HepG2 (cell line): ENCODE measurements at regions not wholly inside any gene's neighbourhood (a gene's known extent, or its start where the extent isn't known, plus 50 kb on each side); places are given as distances from the start of the nearest gene placed in this dataset.

ENCODE experiments used
- CEBPB ChIP-seq: IDR thresholded peaks from 2 replicates; pipeline ENCODE4 v1.6.1; 2011; ENCODE audit warnings: low read depth, low read length, improper control_type of control experiment, borderline replicate concordance
- FOXK2 ChIP-seq: fragments of 450-650 bp; IDR thresholded peaks from 2 replicates; pipeline ENCODE4 v1.6.1; 2016
- HDAC6 ChIP-seq: fragments of 200-600 bp; sonication (generic); IDR thresholded peaks from 2 replicates; pipeline ENCODE4 v1.7.0; 2017; ENCODE audit warnings: mild to moderate bottlenecking, antibody characterized with exemption, low read length, low read depth
- JUNB ChIP-seq: sonication (generic); formaldehyde crosslinking; IDR thresholded peaks from 2 replicates; pipeline ENCODE4 v1.8.0; 2022; ENCODE audit warnings: missing genetic modification reagents, mild to moderate bottlenecking, borderline replicate concordance
- KDM3A ChIP-seq: IDR thresholded peaks from 2 replicates; pipeline ENCODE4 v1.6.1; 2018; ENCODE audit warnings: low read depth, missing compliant biosample characterization
- MAFK ChIP-seq, 2 experiments: IDR thresholded peaks in 1 of 2; conservative IDR thresholded peaks in 1 of 2; 2 replicates each; pipeline ENCODE4 v1.6.1; 2011; ENCODE audit warnings: improper control_type of control experiment in 2 of 2, low read length in 2 of 2
- NFRKB ChIP-seq: fragments of 450-650 bp; IDR thresholded peaks from 2 replicates; pipeline ENCODE4 v1.6.1; 2017
- SAFB2 ChIP-seq: sonication (generic); formaldehyde crosslinking; IDR thresholded peaks from 2 replicates; pipeline ENCODE4 v1.5.1; 2020; ENCODE audit warnings: missing genetic modification reagents, low read depth, mild to moderate bottlenecking, borderline replicate concordance
- SCMH1 ChIP-seq: sonication (generic); formaldehyde crosslinking; IDR thresholded peaks from 2 replicates; pipeline ENCODE4 v1.9.0; 2021; ENCODE audit warnings: missing genetic modification reagents, mild to moderate bottlenecking, borderline replicate concordance
- SIX4 ChIP-seq: sonication (generic); formaldehyde crosslinking; IDR thresholded peaks from 2 replicates; pipeline ENCODE4 v1.4.0; 2020; ENCODE audit warnings: missing genetic modification reagents
- SMC3 ChIP-seq: IDR thresholded peaks from 2 replicates; pipeline ENCODE4 v1.6.1; 2011; ENCODE audit warnings: low read length, improper control_type of control experiment
- SNAPC2 ChIP-seq: sonication (generic); formaldehyde crosslinking; IDR thresholded peaks from 2 replicates; pipeline ENCODE4 v1.8.1; 2022; ENCODE audit warnings: mild to moderate bottlenecking, missing genetic modification reagents
- SOX6 ChIP-seq, 2 experiments: fragments of 450-650 bp in 1 of 2; sonication (generic) in 1 of 2; formaldehyde crosslinking in 1 of 2; IDR thresholded peaks; 2 replicates each; pipeline versions ENCODE4 v1.4.0 to v1.6.1; 2017 to 2020; ENCODE audit warnings: antibody characterized with exemption in 1 of 2, mild to moderate bottlenecking in 1 of 2, missing genetic modification reagents in 1 of 2
- STAG1 ChIP-seq: sonication (generic); formaldehyde crosslinking; IDR thresholded peaks from 2 replicates; pipeline ENCODE4 v1.4.0; 2020; ENCODE audit warnings: missing genetic modification reagents
- TBX2 ChIP-seq: sonication (generic); formaldehyde crosslinking; IDR thresholded peaks from 2 replicates; pipeline ENCODE4 v1.5.0; 2020; ENCODE audit warnings: missing genetic modification reagents, mild to moderate bottlenecking, borderline replicate concordance
- TOE1 ChIP-seq: sonication (generic); formaldehyde crosslinking; IDR thresholded peaks from 2 replicates; pipeline ENCODE4 v1.4.0; 2020; ENCODE audit warnings: mild to moderate bottlenecking, missing genetic modification reagents
- ZBTB7A ChIP-seq: sonication (generic); formaldehyde crosslinking; IDR thresholded peaks from 2 replicates; pipeline ENCODE4 v1.8.0; 2022; ENCODE audit warnings: mild to moderate bottlenecking, missing genetic modification reagents
- ZNF3 ChIP-seq: IDR thresholded peaks from 2 replicates; pipeline ENCODE4 v1.7.0; 2017; ENCODE audit warnings: inconsistent platforms
- ZNF501 ChIP-seq: sonication (generic); formaldehyde crosslinking; IDR thresholded peaks from 2 replicates; pipeline ENCODE4 v1.5.1; 2020; ENCODE audit warnings: mild to moderate bottlenecking, moderate library complexity, missing genetic modification reagents
- ZZZ3 ChIP-seq: sonication (generic); formaldehyde crosslinking; IDR thresholded peaks from 2 replicates; pipeline ENCODE4 v1.4.0; 2020; ENCODE audit warnings: missing genetic modification reagents, mild to moderate bottlenecking, borderline replicate concordance
- TF ChIP-seq, protein P1 (sequence below): sonication (generic); formaldehyde crosslinking; conservative IDR thresholded peaks from 2 replicates; pipeline ENCODE4 v1.4.0; 2020; ENCODE audit warnings: missing genetic modification reagents
- TF ChIP-seq, protein P2 (sequence below): sonication (generic); formaldehyde crosslinking; IDR thresholded peaks from 2 replicates; pipeline ENCODE4 v1.4.0; 2020; ENCODE audit warnings: missing genetic modification reagents; ENCODE audit errors: not compliant biosample characterization
- TF ChIP-seq, protein P3 (sequence below): IDR thresholded peaks from 2 replicates; pipeline ENCODE4 v1.6.1; 2018; ENCODE audit warnings: missing genetic modification reagents, mild to moderate bottlenecking, missing compliant biosample characterization
- TF ChIP-seq, protein P4 (sequence below): sonication (generic); formaldehyde crosslinking; IDR thresholded peaks from 2 replicates; pipeline ENCODE4 v1.8.1; 2023; ENCODE audit warnings: mild to moderate bottlenecking, missing genetic modification reagents, borderline replicate concordance
- TF ChIP-seq, protein P5 (sequence below): IDR thresholded peaks from 2 replicates; pipeline ENCODE4 v1.6.1; 2012; ENCODE audit warnings: low read depth, low read length, improper control_type of control experiment

DNA sequence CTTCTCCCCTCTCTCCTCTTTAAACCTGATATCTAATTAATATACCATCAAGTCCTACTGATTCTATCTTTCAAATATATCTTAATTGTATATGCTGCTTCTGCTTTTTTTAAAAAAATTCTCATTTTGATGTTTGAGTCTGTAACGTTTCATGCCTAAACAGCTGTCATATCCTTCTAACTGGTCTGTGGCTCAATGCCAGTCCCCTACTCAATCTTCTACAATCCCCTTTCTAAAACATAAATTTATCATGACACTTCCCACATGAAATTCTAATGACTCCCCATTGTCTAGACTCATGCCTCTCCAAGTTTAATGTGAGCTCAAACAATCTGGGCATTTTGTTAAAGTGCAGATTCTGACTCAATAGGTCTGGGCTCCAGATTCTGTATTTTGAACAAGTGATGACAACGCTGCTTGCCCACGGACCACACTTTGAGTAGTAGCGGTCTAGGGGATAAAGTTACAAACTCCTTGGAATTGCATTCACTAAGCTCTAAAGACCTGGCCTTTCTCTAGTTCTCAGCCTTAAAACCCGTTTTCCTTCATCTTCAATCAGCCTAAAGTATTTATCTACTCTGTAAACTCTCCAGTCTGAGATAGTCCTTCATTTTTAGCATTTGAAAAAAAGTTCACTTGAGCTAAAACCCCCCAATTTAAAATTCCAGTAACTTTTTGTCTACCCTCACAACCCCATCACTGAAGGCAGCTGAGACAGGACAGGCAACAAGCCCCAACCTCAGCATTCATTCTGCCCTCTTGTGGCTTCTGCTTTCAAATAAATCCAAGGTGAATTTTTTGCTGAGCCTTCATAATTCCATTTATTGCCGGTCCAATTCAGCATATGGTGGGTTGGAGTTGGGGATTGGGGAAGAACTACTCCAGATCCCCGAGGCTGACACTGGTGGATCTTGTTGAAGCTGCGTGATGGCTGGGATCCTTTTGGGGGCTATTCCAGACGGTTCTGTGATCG is 88.1 kb upstream of the THRB start (continued):
- TF ChIP-seq, protein P1, sequence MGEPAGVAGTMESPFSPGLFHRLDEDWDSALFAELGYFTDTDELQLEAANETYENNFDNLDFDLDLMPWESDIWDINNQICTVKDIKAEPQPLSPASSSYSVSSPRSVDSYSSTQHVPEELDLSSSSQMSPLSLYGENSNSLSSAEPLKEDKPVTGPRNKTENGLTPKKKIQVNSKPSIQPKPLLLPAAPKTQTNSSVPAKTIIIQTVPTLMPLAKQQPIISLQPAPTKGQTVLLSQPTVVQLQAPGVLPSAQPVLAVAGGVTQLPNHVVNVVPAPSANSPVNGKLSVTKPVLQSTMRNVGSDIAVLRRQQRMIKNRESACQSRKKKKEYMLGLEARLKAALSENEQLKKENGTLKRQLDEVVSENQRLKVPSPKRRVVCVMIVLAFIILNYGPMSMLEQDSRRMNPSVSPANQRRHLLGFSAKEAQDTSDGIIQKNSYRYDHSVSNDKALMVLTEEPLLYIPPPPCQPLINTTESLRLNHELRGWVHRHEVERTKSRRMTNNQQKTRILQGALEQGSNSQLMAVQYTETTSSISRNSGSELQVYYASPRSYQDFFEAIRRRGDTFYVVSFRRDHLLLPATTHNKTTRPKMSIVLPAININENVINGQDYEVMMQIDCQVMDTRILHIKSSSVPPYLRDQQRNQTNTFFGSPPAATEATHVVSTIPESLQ: no peak
- TF ChIP-seq, protein P2, sequence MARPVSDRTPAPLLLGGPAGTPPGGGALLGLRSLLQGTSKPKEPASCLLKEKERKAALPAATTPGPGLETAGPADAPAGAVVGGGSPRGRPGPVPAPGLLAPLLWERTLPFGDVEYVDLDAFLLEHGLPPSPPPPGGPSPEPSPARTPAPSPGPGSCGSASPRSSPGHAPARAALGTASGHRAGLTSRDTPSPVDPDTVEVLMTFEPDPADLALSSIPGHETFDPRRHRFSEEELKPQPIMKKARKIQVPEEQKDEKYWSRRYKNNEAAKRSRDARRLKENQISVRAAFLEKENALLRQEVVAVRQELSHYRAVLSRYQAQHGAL (CRISPR knock-in tag): no peak
- TF ChIP-seq, protein P3, sequence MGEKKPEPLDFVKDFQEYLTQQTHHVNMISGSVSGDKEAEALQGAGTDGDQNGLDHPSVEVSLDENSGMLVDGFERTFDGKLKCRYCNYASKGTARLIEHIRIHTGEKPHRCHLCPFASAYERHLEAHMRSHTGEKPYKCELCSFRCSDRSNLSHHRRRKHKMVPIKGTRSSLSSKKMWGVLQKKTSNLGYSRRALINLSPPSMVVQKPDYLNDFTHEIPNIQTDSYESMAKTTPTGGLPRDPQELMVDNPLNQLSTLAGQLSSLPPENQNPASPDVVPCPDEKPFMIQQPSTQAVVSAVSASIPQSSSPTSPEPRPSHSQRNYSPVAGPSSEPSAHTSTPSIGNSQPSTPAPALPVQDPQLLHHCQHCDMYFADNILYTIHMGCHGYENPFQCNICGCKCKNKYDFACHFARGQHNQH (CRISPR knock-in tag): no peak
- TF ChIP-seq TBX2 (CRISPR knock-in tag) (no peak), JUNB (no peak), TOE1 (CRISPR knock-in tag) (no peak), ZNF3 (CRISPR knock-in tag) (no peak), STAG1 (peak; percentile 70), FOXK2 (no peak), ZNF501 (no peak), SOX6 (IDR thresholded peaks at IDR 0.05) (no peak), SOX6 (CRISPR knock-in tag; IDR thresholded peaks at IDR 0.05) (0 out of 2 replicates have a peak, but pooled peaks have one; percentile 15), ZBTB7A (CRISPR knock-in tag) (no peak), SAFB2 (CRISPR knock-in tag) (no peak), SNAPC2 (no peak), ZZZ3 (CRISPR knock-in tag) (no peak), HDAC6 (no peak), CEBPB (no peak), SCMH1 (CRISPR knock-in tag) (no peak), KDM3A (no peak), NFRKB (no peak), SIX4 (CRISPR knock-in tag) (no peak), MAFK (conservative IDR thresholded peaks at IDR 0.05 in 1 of 2, IDR thresholded peaks at IDR 0.05 in 1 of 2; ENCODE audit: low read length in 2 of 2) (peak; percentile 94 to 98), SMC3 (peak; percentile 60)
- TF ChIP-seq, protein P4, sequence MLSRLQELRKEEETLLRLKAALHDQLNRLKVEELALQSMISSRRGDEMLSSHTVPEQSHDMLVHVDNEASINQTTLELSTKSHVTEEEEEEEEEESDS (CRISPR knock-in tag): no peak
- TF ChIP-seq, protein P5, sequence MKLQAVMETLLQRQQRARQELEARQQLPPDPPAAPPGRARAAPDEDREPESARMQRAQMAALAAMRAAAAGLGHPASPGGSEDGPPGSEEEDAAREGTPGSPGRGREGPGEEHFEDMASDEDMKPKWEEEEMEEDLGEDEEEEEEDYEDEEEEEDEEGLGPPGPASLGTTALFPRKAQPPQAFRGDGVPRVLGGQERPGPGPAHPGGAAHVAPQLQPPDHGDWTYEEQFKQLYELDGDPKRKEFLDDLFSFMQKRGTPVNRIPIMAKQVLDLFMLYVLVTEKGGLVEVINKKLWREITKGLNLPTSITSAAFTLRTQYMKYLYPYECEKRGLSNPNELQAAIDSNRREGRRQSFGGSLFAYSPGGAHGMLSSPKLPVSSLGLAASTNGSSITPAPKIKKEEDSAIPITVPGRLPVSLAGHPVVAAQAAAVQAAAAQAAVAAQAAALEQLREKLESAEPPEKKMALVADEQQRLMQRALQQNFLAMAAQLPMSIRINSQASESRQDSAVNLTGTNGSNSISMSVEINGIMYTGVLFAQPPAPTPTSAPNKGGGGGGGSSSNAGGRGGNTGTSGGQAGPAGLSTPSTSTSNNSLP: 0 out of 2 replicates have a peak, but pooled peaks have one; percentile 37
